GM04504 (cell line): ENCODE measurements at regions not wholly inside any gene's neighbourhood (a gene's known extent, or its start where the extent isn't known, plus 50 kb on each side); places are given as distances from the start of the nearest gene placed in this dataset.

Source experiments
- DNase-seq: peaks from one replicate; pipeline ENCODE4 v3.0.0-alpha.2; 2012; ENCODE audit warnings: low read depth

DNA sequence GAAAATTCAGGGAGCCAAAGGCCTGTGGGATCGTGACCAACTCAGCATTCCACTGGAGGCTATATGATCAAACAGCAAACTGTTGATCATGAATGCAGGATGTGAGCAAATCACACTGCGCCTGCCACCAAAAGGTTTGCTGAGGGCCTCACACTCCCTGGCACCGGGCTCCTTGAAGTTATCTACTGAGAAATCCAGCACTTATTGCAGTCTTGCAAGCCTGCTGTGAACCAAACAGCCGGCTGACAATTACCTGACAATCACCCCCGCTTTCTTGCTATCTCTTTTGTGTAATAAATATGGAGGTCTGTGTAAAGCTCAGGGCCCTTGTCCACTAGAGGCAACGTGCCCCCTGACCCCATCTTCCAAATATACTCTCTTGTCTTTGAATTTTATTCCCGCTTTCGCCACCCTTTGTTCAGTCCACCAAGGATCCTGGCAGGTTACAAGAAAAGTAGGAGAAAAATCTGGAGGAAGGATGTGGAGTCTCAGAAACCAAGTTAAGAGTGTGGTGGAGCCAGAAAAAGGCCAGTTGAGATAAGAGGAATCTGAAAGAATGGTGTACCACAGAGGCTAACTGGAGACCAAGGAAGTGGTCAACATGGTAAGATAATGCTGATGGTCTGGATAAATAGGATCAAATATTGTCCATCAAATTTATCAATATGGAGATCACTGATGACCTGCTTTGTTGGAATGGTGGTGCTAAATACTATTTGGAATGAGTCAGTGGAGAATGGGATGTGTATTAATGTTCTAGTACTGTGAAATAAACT, 229.2 kb downstream of the ALX1 start:
- no peak for DNase-seq

DNA sequence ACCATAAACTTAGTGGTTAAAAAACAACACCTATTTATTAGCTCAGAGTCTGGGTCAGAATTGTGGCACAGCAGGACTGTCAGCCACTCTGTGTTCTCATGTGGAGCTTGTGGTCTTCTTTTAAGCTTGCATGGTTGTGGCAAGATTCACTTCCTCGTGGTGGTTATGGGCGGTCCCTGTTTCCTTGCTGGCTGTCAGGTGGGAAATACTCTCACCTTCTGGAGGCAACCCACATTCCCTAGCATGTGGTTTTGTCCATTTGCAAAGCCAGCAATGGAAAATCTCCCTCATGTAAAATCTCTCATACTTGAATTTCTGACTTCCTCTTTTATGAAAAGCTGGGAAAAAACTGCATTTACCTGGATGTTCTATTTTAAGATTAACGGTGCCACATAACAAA, 229.8 kb downstream of the ALX1 start:
- no peak for DNase-seq

DNA sequence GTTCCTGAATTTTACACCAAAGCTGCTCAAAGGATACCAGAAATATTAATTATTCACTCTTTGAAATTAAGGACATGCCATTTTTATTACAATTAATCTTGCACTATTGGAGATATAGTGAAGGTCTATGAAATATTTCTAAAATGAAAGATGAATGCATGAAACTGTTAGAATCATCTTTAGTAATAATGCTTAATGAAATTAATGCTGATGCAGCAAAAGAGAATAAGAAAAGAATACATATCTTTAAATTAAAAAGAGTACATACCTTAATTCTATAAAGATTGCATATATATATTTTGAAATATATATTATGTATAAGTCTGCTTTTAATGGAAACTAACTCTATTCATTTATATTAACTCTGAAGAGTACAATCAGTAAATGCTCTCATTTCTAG, 236.0 kb downstream of the ALX1 start:
- no peak for DNase-seq

DNA sequence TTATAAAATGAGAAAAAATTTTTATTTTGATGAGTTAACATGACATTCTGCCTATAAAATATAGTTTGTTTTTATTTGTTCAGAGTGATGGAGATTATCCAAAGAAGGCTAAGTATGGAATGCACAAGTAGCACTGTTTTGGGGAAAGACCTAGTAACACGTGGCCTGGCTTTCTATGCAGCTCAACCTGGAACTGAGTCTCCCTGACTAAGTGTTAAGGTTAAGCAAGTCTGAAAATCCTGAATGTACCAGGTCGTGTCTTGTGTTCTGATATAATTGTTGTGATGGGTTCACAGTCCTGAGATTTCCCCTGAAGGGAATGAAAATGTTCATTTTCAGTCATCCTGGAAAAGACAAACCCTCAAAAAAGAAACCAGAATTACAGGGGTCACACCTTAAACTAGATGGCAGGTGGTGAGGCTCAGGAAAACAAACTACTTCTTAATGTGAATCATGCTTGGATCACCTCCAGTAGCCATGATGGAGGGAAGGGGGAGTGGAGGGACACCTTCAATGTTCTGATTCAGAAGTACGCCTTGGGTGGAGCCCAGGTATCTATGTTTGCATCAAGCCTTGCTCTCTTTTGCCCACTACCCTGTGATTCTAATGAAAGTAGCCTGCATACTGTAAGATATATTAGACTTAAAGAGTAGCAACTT, 236.8 kb downstream of the ALX1 start:
- DNase-seq, result no peak

DNA sequence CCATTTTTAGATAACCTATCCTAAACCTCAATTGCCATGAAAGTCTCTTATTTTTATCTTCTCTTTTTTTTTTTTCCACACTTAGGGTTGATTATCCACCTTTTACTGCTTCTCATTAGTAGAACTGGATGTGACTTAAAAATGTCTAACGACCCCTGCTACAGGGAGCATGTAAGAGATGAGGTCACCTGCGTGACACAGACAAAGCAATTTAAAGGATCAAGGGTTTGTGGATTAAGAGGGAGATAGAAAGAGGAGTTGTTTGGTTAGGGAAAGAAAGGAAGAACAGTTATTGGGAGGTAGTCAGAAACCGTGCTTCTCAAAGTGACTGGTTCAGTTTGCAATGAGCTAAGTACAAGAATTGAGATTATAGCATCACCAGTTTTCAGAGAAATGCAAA, 239.1 kb downstream of the ALX1 start:
- no peak for DNase-seq

DNA sequence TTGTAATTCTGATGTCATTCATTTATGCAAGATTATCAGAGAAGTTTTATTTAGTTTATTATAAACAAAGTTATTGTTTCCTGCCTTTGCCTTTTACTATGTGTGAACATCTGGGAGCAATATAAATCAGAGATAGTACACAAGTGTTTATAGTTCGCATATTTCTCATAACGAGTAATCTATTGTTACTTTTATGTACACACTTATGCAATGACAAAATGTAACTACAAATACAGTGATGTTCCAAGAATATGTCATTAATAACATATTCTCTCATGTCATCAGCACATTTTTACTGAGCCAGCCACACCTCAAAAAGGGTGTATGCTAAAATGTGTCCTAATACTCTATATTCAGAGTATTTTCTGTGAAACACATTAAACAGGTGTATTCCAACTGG, 243.2 kb downstream of the ALX1 start:
- DNase-seq, result no peak

DNA sequence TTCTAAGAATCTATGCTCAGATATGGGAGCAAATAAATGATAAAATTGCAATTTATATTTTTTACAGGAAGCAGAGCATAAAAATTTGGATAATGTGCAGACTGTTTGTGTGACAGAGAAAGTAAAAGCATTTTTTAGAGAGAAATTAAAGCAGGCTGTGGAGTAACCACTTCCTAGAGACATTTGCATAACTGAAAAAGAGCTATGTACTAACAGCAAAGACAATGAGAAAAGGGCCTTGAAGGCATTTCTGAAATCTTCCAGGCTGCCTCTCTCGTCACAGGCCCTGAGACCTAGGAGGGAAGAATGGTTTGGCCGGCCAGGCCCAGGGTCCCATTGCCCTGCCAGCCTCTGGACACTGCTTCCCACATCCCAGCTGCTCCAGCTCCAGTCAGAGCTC, 247.2 kb downstream of the ALX1 start:
- no peak for DNase-seq

DNA sequence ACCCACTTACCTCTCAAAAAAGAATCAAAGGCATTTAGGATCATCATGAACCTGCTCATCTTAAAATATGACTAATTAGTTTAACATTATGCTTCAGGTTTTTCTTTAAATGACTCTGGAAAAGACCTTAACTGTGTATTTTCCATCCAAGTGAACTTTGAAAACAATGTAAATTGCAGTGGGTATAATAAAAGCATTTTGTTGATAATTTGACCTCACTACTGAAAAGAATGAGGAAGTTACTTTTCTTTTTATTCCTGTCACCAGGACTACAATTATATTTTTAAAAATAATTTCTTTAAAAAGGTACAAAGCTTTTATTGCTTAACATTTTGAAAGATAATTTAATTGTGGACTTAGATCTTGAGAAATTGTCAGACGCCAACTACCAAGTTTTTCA, 249.9 kb downstream of the ALX1 start:
- DNase-seq, result no peak

DNA sequence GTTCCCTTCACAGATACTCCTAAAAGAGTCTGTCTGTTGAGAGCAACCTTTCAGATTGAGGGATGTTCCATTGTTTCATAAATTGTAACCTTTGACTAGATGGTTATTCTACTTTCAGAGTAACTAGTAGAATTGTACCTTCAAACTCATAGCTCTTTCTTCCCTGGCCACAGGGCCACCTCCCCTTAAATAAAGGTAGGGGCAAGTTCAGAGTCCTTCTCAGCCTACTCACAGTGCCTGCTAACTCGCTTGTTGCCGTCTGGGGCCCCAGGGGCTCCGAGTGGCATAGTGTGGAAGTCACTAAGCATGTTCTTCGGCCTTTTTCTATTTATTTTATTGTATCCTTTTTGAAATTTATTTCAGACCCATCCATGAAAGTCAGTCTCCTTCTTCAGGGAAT, 250.4 kb downstream of the ALX1 start:
- DNase-seq, result no peak

DNA sequence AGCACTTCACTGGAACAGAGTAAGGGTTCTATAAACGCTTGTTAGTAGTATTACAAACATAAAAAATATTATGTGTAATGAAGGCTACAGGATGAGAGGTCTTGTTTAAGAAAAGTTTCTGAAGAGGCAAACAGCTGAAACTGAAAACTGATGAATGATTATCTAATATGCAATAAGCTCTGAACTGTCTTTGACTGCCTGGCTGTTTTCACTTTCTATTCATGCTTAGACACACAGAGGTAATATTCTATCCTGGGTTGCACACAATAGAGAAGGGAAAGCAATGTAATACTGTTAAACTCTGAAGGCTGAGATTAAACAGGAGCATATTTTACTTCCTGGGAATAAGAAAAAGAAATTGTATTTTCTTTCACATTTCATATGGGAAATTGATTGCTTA, 251.3 kb downstream of the ALX1 start:
- no peak for DNase-seq

DNA sequence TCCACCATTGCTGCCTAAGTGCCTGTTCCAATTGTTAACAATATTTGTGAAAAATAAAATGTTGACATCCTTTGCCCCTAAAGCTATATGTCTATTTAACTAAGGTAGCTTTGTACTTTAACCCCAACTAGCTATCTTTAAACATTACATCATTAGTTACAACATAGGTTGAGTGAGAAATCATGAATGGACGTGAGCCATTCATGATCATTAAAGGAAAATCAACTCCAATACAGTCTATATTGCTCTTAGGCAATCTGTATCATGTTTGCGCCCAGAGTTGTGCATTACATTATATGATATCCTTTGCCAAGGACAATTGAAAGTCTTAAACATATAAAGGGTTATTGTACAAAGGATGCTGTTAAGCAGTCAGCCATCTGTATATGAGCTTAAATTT, 269.6 kb downstream of the ALX1 start:
- no peak for DNase-seq

DNA sequence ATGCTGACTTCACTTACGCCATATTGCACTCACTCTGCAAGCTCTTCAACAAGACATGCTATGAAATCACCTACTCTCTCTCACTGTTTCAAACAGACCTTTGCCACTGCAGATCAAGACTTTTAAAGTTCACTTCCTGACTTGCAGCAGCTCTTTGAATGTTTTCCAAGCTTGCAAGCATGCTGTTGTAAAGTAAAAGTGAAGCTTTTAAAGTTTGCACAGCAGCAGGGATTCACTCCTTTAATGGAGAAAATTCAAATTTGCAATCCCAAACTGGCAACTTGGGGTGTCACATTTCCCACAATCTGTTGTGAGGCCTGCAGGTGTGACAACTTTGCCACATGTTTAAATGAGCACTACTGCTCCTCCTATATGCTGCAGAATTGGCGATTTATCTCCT, 270.9 kb downstream of the ALX1 start:
- DNase-seq, result no peak

DNA sequence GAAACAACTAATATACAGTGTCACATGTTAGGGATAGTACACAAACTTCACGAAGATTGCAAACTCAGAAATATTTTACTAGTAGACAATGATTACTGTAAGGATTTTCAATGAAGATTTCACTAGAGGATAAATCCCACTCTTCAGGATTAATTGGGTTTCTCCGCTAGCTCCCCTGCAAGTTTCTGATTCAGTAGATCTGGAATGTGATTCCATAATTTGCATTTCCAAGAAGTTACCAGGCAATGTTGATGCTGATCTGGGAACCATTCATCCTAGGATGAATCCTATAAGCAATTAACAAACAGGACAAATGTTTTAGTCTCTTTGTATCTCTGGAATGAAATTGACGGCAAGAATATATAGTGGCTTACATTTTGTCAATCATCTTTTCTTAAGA, 272.4 kb downstream of the ALX1 start:
- no peak for DNase-seq

DNA sequence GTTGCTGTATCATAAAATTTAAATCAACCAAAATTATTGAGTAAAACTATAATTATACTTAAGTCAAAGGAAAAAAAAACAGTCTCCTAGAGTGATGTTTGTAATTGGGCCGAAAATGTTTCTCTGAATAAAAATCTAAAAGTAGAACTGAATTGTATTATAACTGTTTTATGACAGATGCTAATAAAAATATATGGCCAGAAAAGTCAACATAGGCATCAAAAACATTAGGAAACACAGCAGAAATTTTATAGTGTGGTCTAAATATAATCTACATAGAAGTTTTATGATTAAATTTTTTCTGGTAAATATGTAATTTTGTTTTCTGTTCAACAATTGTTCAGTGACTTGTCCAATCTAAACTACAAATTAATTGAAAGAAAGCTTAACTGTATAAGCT, 277.8 kb downstream of the ALX1 start:
- no peak for DNase-seq

DNA sequence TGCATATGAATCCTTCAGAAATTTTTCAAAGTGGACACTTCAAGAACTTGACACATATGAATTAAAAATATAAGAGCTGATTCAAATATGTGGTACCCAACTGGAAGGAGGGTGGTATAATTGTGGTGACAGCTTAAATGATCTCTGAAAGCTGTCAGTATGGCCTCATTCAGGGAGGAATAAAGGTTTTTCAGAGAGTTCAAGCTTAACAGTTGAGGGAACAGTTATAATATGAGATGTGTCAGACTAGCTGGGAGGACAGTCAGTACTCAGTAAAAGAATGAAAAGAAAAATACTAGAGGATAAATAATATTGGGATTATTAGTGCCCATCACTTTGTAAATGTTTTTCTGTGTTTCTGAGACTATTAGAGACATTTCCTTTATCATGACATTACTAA, 277.5 kb downstream of the RASSF9 start:
- no peak for DNase-seq

DNA sequence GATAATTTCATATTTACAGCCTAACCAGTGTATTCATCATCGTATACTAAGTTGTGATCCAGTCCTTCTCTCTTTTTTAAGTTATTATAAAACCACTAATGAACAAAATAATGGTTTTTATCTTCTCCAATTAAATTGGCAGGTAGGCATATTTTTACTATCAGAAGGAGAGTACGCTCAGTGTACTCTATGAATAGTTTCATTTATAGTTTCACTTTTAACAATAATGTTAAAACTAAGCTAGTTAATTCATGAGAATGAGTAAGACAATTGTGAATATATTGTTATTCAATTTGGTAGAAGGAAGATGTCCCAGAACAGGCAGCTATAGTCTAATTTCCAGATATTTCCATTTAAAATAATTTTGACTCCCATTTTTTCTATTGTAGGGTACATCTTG, 277.1 kb downstream of the RASSF9 start:
- DNase-seq, result no peak

DNA sequence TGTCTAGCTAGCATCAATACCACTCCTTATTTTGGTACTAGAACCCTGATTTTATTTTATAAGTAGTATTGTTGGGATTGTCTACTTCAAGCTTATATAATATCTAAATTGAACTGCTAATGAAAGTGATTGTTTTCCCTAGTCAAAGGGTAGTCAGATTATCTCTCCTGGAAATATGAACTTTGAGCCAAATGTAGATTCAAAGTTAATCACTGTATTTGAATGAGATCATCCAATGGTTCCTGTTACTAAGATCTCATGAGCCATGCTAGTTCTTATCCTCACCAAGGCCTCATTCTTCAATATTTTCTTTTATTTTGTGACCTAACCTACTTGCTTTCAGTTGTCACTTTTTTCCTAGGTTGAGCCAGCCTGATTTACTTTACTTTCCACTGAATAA, 276.7 kb downstream of the RASSF9 start:
- no peak for DNase-seq

DNA sequence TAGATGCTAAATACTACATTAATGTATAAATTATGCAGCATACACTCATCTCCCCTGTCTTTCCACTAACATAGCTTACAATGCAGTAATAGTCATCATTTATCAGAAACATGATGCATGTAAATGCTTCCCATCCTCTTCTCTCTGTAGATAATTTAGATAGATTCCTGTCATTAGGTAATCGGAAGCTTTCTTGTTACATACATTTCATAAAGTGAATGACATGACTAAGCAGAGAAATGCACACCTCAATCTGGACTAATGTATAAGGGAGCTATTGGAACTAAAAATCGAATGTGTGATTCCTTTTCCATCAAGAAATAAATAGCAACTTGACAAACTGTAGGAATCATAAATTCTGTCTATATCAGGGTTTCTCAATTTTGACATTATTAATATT, 273.4 kb downstream of the RASSF9 start:
- no peak for DNase-seq

DNA sequence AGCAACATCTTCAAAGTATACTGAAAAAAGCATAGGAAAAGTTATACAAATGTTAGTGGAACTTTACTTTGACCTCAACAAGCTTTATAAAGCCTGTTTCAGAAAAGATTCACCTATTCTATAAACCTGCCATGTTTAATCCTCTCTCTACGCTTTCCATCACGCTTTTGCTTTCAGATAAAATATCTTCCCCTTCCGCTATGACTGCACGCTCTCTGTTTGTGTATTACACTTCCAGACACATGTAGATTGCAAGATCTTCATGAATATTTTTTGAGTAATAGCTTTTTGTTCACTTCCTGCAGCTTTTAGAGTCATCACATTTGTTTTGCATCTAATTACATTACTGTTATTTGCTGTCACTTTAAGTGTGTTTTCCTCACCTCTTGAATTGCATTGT, 271.4 kb downstream of the RASSF9 start:
- no peak for DNase-seq

DNA sequence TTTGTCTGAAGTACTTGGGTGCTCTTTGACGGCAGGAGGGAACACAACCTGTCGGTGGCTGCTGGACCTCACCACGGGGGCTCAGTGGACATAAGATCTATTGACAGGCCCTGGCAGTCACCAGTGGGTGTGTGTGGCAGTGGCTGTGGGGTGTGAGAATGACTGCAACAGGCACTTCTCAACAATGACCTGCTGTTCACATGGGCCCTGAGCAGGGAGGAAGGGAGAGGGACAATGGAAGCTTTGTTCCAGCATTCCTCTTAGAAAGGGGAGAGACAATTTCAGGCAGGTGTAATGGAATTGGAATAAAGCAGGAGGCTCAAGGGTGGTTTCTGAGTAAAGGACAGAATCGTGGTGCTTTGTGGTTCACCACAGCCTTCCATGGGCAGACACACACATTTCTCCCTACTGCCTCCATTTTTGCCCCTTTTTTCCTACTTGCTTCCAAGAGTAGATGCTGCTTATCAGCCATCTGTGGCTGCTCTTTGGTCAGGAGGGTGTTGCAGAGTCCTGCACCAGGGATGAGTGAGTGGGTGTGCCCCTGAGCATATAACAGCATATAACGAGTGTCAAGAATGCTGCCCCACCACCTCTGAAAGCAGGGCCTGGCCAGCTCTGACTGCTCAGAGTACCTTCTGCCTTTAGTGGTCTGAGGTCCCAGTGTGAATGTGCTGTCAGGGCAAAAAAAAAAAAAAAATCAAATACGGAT, 267.7 kb downstream of the RASSF9 start:
- no peak for DNase-seq

DNA sequence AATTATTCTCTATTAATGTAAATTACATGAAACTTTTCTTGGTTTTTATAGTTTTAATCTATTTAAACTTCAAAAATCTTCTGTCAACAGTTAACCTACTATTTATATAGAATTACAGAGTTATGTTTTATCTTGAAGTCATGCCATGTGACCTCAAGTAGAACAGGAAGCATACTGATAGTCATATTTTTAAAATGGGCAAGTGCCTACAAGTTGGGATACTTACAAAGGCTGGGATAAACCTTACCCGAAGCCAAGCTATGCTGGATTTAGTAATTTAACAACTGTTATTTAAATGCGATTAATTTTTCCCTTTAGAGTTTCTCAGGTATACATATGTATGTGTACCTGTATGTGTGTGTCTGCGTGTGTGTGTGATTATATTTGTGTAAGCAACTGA, 266.9 kb downstream of the RASSF9 start:
- no peak for DNase-seq

DNA sequence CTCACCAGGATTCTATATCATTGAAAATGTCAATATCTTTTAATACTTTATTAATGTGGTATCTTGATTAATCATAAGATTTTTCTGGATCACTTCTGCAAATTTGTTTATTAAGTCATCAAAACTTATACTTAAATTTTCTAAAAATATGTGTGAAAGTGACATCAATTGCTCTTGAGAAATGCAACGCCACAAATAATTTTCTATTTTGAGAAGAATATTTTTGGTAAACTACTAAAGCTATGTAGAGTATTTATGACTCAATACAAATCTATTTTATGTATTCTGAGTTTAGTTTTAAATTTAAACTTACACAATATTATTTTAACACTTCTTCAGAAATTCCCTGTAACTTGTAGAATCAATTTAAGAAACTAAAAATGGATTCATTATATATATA, 263.3 kb downstream of the RASSF9 start:
- DNase-seq, result no peak

DNA sequence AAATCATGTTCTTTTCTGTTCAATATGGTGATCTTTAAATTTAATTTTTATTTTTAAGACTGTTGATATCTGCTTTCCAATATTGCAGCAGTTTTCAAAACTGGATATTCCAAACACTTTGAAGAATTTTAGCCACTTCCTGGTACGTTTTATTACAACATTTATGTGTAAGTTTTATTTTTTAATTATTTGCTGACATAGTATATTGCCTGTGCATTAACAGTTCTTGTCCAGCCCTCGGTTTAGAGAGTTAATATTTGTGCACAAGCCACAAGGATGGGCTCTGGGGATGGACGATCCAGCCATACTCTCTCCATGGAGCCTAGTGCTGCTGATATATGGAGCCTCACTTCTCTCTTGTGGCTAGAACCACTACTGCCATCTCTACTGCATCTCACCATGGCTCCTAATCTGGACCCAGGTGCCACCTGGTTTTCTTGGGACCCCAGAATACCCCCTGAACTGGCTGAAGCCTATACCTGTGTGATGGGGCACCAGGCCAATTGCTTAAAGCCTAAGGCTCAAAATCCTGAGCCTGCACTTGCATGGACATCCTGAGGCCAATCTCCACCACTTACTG, 262.5 kb downstream of the RASSF9 start:
- DNase-seq, result no peak
